ENCODE measurements at regions not wholly inside any gene's neighbourhood (a gene's known extent, or its start where the extent isn't known, plus 50 kb on each side); places are given as distances from the start of the nearest gene placed in this dataset.

DNA sequence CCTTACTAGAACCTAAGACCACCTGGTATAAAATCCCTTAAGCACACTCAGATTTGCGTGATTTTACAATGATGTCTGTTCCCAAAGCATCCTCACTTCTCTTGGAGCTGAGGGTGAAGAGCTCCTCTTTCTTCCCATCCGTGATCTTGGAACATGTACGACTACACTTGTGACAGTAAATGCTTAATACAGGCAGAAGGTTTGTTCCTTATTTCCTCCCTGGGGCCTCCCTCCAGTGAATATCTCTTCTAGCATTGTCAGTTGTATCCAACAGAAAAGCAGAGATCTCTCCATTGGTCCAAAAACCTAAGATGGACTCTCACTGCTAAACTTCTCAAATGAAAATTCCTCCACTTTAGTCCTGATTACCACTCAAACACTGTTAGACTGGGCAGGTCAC is 103.6 kb upstream of the VPREB1 start:
- no peak overlapping the region for H3K4me3 Mint-ChIP-seq
- no peaks in the 10 kb centered on the region for H3K9me3 Mint-ChIP-seq
- DNase-seq (ENCODE audit: extremely low spot score, unreplicated experiment): no peak
- no peak for TF ChIP-seq CTCF (conservative IDR thresholded peaks at IDR 0.05)
- no peaks in the 10 kb centered on the region for H3K4me1 Mint-ChIP-seq (ENCODE audit: unreplicated experiment)
- H3K27me3 Mint-ChIP-seq: peaks cover 55% of the 10 kb centered on the region
- H3K27ac Mint-ChIP-seq: no peak overlapping the region
- H3K36me3 Mint-ChIP-seq: no peaks in the 10 kb centered on the region

DNA sequence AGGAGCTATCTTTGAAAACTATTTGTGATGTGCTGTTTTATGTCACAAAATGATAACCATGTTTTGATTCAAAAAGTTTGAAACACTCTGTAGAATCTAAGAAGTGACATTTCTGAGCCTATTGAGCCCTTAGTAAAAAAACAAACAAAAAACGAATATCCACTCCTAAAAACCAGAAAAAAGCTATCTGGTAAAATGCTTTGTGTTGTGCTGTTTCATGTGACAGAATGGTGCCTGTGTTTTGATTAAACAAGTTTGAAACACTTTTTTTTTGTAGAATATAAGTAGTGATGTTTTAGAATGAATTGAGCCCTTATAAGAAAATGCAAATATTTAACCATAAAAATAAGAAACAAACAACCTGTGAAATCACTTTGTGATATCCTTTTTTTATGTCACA is 105.2 kb upstream of the VPREB1 start:
- no peak for DNase-seq (ENCODE audit: extremely low spot score, unreplicated experiment)
- Mint-ChIP-seq H3K36me3 (no peaks in the 10 kb centered on the region), H3K27ac (no peak overlapping the region), H3K4me1 (ENCODE audit: unreplicated experiment) (no peaks in the 10 kb centered on the region), H3K27me3 (peaks cover 49% of the 10 kb centered on the region), H3K4me3 (no peak overlapping the region), H3K9me3 (no peaks in the 10 kb centered on the region)
- TF ChIP-seq CTCF (conservative IDR thresholded peaks at IDR 0.05): no peak

- Mint-ChIP-seq H3K27ac (no peak overlapping the region), H3K4me1 (ENCODE audit: unreplicated experiment) (no peaks in the 10 kb centered on the region), H3K36me3 (no peaks in the 10 kb centered on the region), H3K9me3 (no peaks in the 10 kb centered on the region), H3K27me3 (peaks cover 49% of the 10 kb centered on the region), H3K4me3 (no peak overlapping the region)
- no peak for DNase-seq (ENCODE audit: extremely low spot score, unreplicated experiment)
- no peak for TF ChIP-seq CTCF (conservative IDR thresholded peaks at IDR 0.05)
Measured at GRCh38 chr22:22138915-22139314, 105.7 kb upstream of the VPREB1 start.

DNA sequence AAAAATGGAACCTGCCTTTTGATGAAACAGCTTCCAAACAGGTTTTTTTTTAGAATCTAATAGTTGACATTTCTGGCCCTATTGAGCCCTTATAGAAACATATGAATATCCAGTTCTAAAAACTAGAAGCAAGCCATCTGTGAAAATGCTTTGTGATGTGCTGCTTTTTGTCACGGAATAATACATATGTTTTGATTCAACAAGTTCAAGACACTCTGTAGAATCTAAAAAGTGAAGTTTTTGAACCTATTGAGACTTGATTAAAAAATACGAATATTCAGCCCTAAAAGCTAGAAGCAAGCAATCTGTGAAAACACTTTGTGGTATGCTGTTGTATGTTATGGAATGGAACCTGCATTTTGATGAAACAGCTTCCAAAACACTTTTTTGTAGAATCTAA is 106.7 kb upstream of the VPREB1 start:
- peaks cover 43% of the 10 kb centered on the region for H3K27me3 Mint-ChIP-seq
- H3K4me1 Mint-ChIP-seq (ENCODE audit: unreplicated experiment): no peaks in the 10 kb centered on the region
- no peak for TF ChIP-seq CTCF (conservative IDR thresholded peaks at IDR 0.05)
- DNase-seq (ENCODE audit: extremely low spot score, unreplicated experiment): no peak
- no peaks in the 10 kb centered on the region for H3K36me3 Mint-ChIP-seq
- no peaks in the 10 kb centered on the region for H3K9me3 Mint-ChIP-seq
- no peak overlapping the region for H3K4me3 Mint-ChIP-seq
- no peak overlapping the region for H3K27ac Mint-ChIP-seq

DNA sequence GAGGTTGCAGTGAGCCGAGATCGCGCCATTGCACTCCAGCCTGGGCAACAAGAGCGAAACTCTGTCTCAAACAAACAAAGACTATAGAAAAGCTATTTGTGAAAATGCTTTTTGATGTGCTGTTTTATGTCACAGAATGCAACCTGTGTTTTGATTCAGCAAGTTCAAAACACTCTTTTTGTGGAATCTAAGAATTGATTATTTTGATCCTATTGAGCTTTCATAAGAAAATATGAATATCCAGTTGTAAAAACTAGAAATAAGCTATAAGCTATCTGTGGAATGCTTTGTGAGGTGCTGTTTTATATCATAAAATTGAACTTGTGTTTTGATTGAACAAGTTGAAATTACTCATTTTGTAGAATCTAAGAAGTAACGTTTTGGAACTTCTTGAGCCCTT is 110.7 kb upstream of the VPREB1 start:
- peaks cover 16% of the 10 kb centered on the region for H3K27me3 Mint-ChIP-seq

More for the DNA sequence above, 110.7 kb upstream of the VPREB1 start:
- TF ChIP-seq CTCF (conservative IDR thresholded peaks at IDR 0.05): no peak
- no peak overlapping the region for H3K27ac Mint-ChIP-seq
- H3K36me3 Mint-ChIP-seq: no peaks in the 10 kb centered on the region
- no peaks in the 10 kb centered on the region for H3K4me1 Mint-ChIP-seq (ENCODE audit: unreplicated experiment)
- H3K4me3 Mint-ChIP-seq: no peak overlapping the region
- no peak for DNase-seq (ENCODE audit: extremely low spot score, unreplicated experiment)
- H3K9me3 Mint-ChIP-seq: no peaks in the 10 kb centered on the region

Data from type B pancreatic cell (in vitro differentiated cells).